Lung (tissue), 11 donors: ENCODE measurements at regions not wholly inside any gene's neighbourhood (a gene's known extent, or its start where the extent isn't known, plus 50 kb on each side); places are given as distances from the start of the nearest gene placed in this dataset.

Source experiments
- ATAC-seq: fragments of 200-7000 bp; cut with Tn5 transposase; one replicate; pipeline ENCODE4 v1.9.1; 2020; ENCODE audit warnings: moderate number of reproducible peaks; ENCODE audit not compliant: insufficient read depth, low FRiP score
- DNase-seq, 3 donors: peaks; one replicate each; pipeline ENCODE4 v3.0.0-alpha.2; 2013 to 2017
- H3K27ac ChIP-seq, 2 donors: one replicate each; pipeline ENCODE4 v1.5.1; 2013; ENCODE audit warnings: mild to moderate bottlenecking in 2 of 2, moderate library complexity in 2 of 2, control low read depth in 1 of 2, inconsistent platforms in 1 of 2, low read depth in 1 of 2, low read length in 1 of 2
- H3K27me3 ChIP-seq, 3 donors: one replicate each; pipeline ENCODE4 v1.5.1; 2013; ENCODE audit warnings: low read length in 2 of 3; ENCODE audit not compliant: control insufficient read depth in 3 of 3, insufficient read depth in 3 of 3
- H3K36me3 ChIP-seq, 4 donors: one replicate each; pipeline ENCODE4 v1.5.1; 2013; ENCODE audit warnings: low read length in 4 of 4, mild to moderate bottlenecking in 1 of 4, moderate library complexity in 1 of 4; ENCODE audit not compliant: control insufficient read depth in 4 of 4, insufficient read depth in 4 of 4
- H3K4me1 ChIP-seq, 5 donors: one replicate each; pipeline ENCODE4 v1.5.1; 2013; ENCODE audit warnings: low read length in 5 of 5, mild to moderate bottlenecking in 2 of 5, moderate library complexity in 1 of 5; ENCODE audit not compliant: control insufficient read depth in 5 of 5, insufficient read depth in 5 of 5
- H3K4me3 ChIP-seq: one replicate; pipeline ENCODE4 v1.5.1; 2013; ENCODE audit warnings: mild to moderate bottlenecking, control low read depth, moderate library complexity
- H3K9ac ChIP-seq, 2 donors: one replicate each; pipeline ENCODE4 v1.5.1; 2013; ENCODE audit warnings: low read length in 2 of 2, control low read depth in 1 of 2; ENCODE audit not compliant: insufficient read depth in 1 of 2
- H3K9me3 ChIP-seq, 4 donors: one replicate each; pipeline ENCODE4 v1.5.1; 2013; ENCODE audit warnings: low read length in 3 of 4, mild to moderate bottlenecking in 1 of 4, moderate library complexity in 1 of 4; ENCODE audit not compliant: control insufficient read depth in 4 of 4, insufficient read depth in 3 of 4
- WGBS, 2 donors: extraction: QIAGEN DNeasy Blood & Tissue Kit; methylation state at CpG; one replicate each; pipeline ENCODE4 v1.1.7; 2013; 5-methylcytosine and 5-hydroxymethylcytosine counted together
- TF ChIP-seq, protein P1 (sequence below): IDR thresholded peaks from 2 replicates; pipeline ENCODE4 v1.5.1; 2012; ENCODE audit warnings: mild to moderate bottlenecking; ENCODE audit errors: control extremely low read depth, extremely low read depth
- donor health status: control.
- donor health status: control.
- donor health status: Bipolar disorder and iron deficiency.
- donor health status: healthy.
- donor health status: DM: yes; HTN: yes; CAD: no.

DNA sequence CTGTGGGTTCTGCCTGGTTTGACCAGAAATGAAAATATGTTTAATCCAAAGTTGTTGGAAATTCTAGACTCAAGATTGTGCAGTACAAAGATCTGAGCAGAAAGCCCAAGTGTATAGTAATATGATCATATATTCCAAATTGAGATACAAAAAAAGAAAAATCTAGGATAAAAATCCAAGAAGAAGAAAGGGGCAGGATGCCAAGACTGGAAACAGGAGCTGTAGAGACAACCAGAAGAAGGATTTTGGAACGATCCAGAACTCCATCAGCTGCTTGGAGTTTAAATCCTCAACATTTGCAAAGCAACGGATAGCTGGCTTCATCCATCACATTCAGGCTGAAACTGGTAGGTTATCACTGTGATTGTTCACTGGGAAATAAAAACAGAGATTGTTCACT lies 333.6 kb upstream of the UBE2E3 start:
- peaks cover 0 to 10% (median 0%) of the 10 kb centered on the region in 5 donors for H3K4me1 ChIP-seq
- ATAC-seq (no peak), DNase-seq (peak in 1 of 3 donors; percentile 38)
- no peaks in the 10 kb centered on the region for H3K27me3 ChIP-seq
- WGBS, 2 donors: 58 to 78% methylated on average over 2 of the region's 2 CpGs
- no peak overlapping the region for H3K27ac ChIP-seq
- H3K9me3 ChIP-seq: no peaks in the 10 kb centered on the region
- no peak overlapping the region for H3K4me3 ChIP-seq
- TF ChIP-seq, protein P1, sequence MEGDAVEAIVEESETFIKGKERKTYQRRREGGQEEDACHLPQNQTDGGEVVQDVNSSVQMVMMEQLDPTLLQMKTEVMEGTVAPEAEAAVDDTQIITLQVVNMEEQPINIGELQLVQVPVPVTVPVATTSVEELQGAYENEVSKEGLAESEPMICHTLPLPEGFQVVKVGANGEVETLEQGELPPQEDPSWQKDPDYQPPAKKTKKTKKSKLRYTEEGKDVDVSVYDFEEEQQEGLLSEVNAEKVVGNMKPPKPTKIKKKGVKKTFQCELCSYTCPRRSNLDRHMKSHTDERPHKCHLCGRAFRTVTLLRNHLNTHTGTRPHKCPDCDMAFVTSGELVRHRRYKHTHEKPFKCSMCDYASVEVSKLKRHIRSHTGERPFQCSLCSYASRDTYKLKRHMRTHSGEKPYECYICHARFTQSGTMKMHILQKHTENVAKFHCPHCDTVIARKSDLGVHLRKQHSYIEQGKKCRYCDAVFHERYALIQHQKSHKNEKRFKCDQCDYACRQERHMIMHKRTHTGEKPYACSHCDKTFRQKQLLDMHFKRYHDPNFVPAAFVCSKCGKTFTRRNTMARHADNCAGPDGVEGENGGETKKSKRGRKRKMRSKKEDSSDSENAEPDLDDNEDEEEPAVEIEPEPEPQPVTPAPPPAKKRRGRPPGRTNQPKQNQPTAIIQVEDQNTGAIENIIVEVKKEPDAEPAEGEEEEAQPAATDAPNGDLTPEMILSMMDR: no peak
- H3K9ac ChIP-seq: no peak overlapping the region
- no peaks in the 10 kb centered on the region for H3K36me3 ChIP-seq

DNA sequence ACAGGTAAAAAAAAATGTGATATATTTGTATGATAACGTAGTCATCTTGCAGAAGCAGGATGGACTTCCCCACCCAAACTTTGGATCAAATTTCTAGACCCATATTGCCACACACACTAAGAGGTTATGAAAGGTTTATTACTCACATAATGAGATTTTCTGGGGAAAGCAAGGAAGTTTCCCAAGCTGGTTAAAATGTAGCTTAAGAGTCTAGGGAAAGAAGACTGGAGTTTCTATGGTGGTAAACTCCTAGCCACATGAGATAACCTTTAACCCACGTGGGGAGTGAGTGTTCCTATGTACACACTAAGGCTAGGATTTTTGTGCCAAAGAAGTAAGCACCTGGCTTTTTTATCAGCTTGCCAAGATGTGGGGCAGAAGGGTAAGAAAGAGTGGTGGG lies 335.7 kb upstream of the UBE2E3 start:
- Histone ChIP-seq H3K27ac (no peak overlapping the region), H3K36me3 (no peaks in the 10 kb centered on the region), H3K27me3 (no peaks in the 10 kb centered on the region), H3K9ac (no peak overlapping the region), H3K4me1 (peaks cover 0 to 10% (median 0%) of the 10 kb centered on the region in 5 donors), H3K4me3 (no peak overlapping the region), H3K9me3 (no peaks in the 10 kb centered on the region)
- 51 to 70% methylated on average over 2 of the region's 2 CpGs for WGBS, 2 donors
- TF ChIP-seq, protein P1: no peak
- DNase-seq (no peak), ATAC-seq (no peak)

DNA sequence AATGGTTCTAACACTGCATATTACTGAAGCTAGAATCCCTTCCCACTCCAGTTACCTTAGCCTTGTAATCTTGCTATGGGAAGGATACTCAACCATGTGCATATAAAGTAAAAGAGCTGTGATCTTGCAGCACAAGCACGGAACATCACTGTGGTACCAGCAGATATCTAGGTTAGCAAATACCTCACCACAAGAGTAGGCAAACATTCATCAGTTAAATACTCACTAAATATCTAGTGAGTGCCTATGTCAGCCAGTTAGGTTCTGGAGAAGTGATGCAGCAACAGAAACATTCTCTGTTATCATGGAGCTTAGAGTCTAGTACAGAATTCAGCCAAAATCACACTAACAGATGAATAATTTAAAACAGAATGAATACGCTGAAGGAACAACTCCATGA lies 349.6 kb upstream of the UBE2E3 start:
- TF ChIP-seq, protein P1: no peak
- ATAC-seq (no peak), DNase-seq (no peak)
- 93 to 95% methylated on average over 2 of the region's 2 CpGs for WGBS, 2 donors
- H3K4me1 ChIP-seq: no peaks in the 10 kb centered on the region
- no peaks in the 10 kb centered on the region for H3K27me3 ChIP-seq
- no peaks in the 10 kb centered on the region for H3K9me3 ChIP-seq
- no peaks in the 10 kb centered on the region for H3K36me3 ChIP-seq
- no peak overlapping the region for H3K27ac ChIP-seq
- no peak overlapping the region for H3K4me3 ChIP-seq
- H3K9ac ChIP-seq: no peak overlapping the region

DNA sequence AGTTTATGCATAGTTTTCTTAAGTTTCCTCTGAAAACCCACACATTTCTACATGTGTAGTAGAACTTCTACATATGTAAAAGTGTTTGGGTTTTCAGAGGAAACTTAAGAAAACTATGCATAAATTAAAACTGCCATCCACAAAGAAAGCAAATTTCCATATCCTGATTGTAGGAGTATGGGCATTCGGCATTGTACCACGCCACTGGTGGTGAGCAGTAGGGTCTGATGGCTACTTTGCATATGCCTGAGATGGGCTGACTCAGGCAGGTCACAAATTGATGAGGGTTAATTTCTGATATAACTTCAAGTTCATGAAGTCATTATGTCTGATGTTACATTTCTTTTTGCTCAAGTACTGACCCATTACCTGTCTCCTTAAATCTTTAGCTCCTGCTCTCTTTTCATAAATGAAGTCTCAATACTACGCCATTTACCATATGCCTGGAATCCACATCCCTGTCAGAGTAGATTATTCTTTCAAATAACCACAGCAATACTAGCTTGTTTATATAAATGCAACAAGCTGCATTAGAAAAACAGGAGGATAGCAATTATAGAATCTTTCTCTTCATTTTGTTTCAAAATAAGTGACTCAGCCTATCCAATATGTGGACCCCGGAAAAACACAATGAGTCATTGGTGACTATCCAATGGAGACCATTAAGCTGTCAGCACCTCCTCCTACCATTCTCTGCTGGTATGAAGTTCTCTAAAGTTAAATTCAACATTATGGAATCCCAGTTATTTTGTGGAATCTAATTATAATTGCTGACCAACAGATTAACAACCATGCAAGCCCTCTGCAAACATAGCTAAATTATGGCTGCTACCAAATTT lies 355.2 kb upstream of the UBE2E3 start:
- H3K27ac ChIP-seq: no peak overlapping the region
- DNase-seq (no peak), ATAC-seq (no peak)
- H3K36me3 ChIP-seq: no peaks in the 10 kb centered on the region
- TF ChIP-seq, protein P1: no peak
- peaks cover 0 to 4% (median 0%) of the 10 kb centered on the region in 5 donors for H3K4me1 ChIP-seq
- H3K9ac ChIP-seq: no peak overlapping the region
- no peaks in the 10 kb centered on the region for H3K9me3 ChIP-seq
- WGBS, 2 donors: 71 to 93% methylated on average over 4 of the region's 4 CpGs
- no peak overlapping the region for H3K4me3 ChIP-seq
- H3K27me3 ChIP-seq: no peaks in the 10 kb centered on the region
